NCI-H345 treated with DMSO at 0.1 percent for 48 hours (cell line): ENCODE measurements at regions not wholly inside any gene's neighbourhood (a gene's known extent, or its start where the extent isn't known, plus 50 kb on each side); places are given as distances from the start of the nearest gene placed in this dataset.

Experiments used
- DNase-seq: peaks from one replicate; lab custom pipeline; 2025; ENCODE audit not compliant: unreplicated experiment; lab: John Stamatoyannopoulos, UW

GRCh38 chr9:108383796-108384195 is 472.0 kb downstream of the ACTL7B start:
- DNase-seq = no peak

- no peak for DNase-seq
Observed at GRCh38 chr9:108382310-108382709, 473.5 kb downstream of the ACTL7B start.

GRCh38 chr9:108377881-108378280 is 477.9 kb downstream of the ACTL7B start:
- no peak for DNase-seq

- no peak for DNase-seq
Observed at GRCh38 chr9:108377382-108377781, 478.4 kb downstream of the ACTL7B start.

GRCh38 chr9:108376140-108376539 is 479.6 kb downstream of the ACTL7B start:
- no peak for DNase-seq

- no peak for DNase-seq
Observed at GRCh38 chr9:108374626-108375025, 481.2 kb downstream of the ACTL7B start.

- no peak for DNase-seq
Observed at GRCh38 chr9:108367188-108367587, 488.6 kb downstream of the ACTL7B start.

- DNase-seq = peak; percentile 87
Observed at GRCh38 chr9:108363311-108363710, 492.5 kb downstream of the ACTL7B start.

GRCh38 chr9:108360304-108360703 is 495.5 kb downstream of the ACTL7B start:
- no peak for DNase-seq

GRCh38 chr9:108356806-108357205 is 499.0 kb downstream of the ACTL7B start:
- no peak for DNase-seq

GRCh38 chr9:108351571-108351970 is 504.2 kb downstream of the ACTL7B start:
- DNase-seq = no peak

- DNase-seq = no peak
Observed at GRCh38 chr9:108347463-108348188, 508.2 kb downstream of the ACTL7B start.

- no peak for DNase-seq
Observed at GRCh38 chr9:108345826-108346225, 510.0 kb downstream of the ACTL7B start.

- no peak for DNase-seq
Observed at GRCh38 chr9:108339251-108339650, 516.5 kb downstream of the ACTL7B start.

- DNase-seq = no peak
Observed at GRCh38 chr9:108336575-108336974, 519.2 kb downstream of the ACTL7B start.

- DNase-seq = no peak
Observed at GRCh38 chr9:108333530-108333983, 522.2 kb downstream of the ACTL7B start.

- no peak for DNase-seq
Observed at GRCh38 chr9:108331596-108331995, 524.2 kb downstream of the ACTL7B start.

- DNase-seq = no peak
Observed at GRCh38 chr9:108325406-108325805, 530.4 kb downstream of the ACTL7B start.

- no peak for DNase-seq
Observed at GRCh38 chr9:108323615-108324014, 532.2 kb downstream of the ACTL7B start.

- no peak for DNase-seq
Observed at GRCh38 chr9:108322326-108323098, 533.3 kb downstream of the ACTL7B start.

GRCh38 chr9:108316630-108317029 is 539.2 kb downstream of the ACTL7B start:
- DNase-seq = no peak

GRCh38 chr9:108316066-108316465 is 539.7 kb downstream of the ACTL7B start:
- no peak for DNase-seq
